Ovary (tissue), 7 donors: ENCODE measurements at regions not wholly inside any gene's neighbourhood (a gene's known extent, or its start where the extent isn't known, plus 50 kb on each side); places are given as distances from the start of the nearest gene placed in this dataset.

Experiments
- DNase-seq, 5 donors: peaks; one replicate each; pipeline ENCODE4 v3.0.0-alpha.2; 2019 to 2020
- H3K27ac ChIP-seq, 2 donors: fragments of 200-600 bp; one replicate each; pipeline versions ENCODE4 v1.5.1 to v1.8.0; 2019 to 2022
- H3K27me3 ChIP-seq: fragments of 200-600 bp; one replicate; pipeline ENCODE4 v1.8.0; 2022
- H3K36me3 ChIP-seq: fragments of 200-600 bp; sonication (generic); one replicate; pipeline ENCODE4 v1.5.1; 2019
- H3K4me1 ChIP-seq: one replicate; pipeline ENCODE4 v1.8.1; 2013; ENCODE audit warnings: mild to moderate bottlenecking, moderate library complexity; ENCODE audit not compliant: insufficient read depth
- H3K4me3 ChIP-seq: fragments of 200-600 bp; sonication (generic); one replicate; pipeline ENCODE4 v1.5.1; 2017
- H3K9me3 ChIP-seq, 2 donors: fragments of 200-600 bp in 1 of 2; sonication (generic) in 1 of 2; one replicate each; pipeline versions ENCODE4 v1.5.1 to v1.8.1; 2013 to 2019; ENCODE audit warnings: mild to moderate bottlenecking in 1 of 2, moderate library complexity in 1 of 2
- EP300 ChIP-seq: sonication (generic); formaldehyde crosslinking; IDR thresholded peaks from one replicate; pipeline ENCODE4 v1.6.1; 2017; ENCODE audit warnings: antibody characterized with exemption
- POLR2A ChIP-seq: fragments of 450-650 bp; IDR thresholded peaks from one replicate; pipeline ENCODE4 v1.6.1; 2017; ENCODE audit warnings: antibody characterized with exemption, mild to moderate bottlenecking, moderate library complexity
- WGBS, 3 donors: extraction: QIAGEN DNeasy Blood & Tissue Kit in 1 of 3; methylation state at CpG; one replicate each; pipeline versions ENCODE4 v1.1.5 to v1.1.7; 2013 to 2017; 5-methylcytosine and 5-hydroxymethylcytosine counted together
- intact Hi-C, 4 donors: fragments of 100-400 bp; cut with DNase I; formaldehyde crosslinking; loops; one replicate each; pipeline versions ENCODE4 v1.11.0 to v1.15.1; 2022 to 2023
- TF ChIP-seq, protein P1 (sequence below), 3 donors: fragments of 450-650 bp in 2 of 3; fragments of 200-600 bp in 1 of 3; IDR thresholded peaks; one replicate each; pipeline versions ENCODE4 v1.5.1 to v1.8.0; 2016 to 2022; ENCODE audit warnings: antibody characterized with exemption in 3 of 3, mild to moderate bottlenecking in 1 of 3
- donor health status: DM: no; HTN: no; CAD: no; lungs with moderate emphysema.
- donor health status: DM: no; HTN: no; CAD: no.
- donor health status: Bipolar disorder and iron deficiency.
- donor health status: DM: no; HTN: no; CAD: no.
- donor health status: DM: yes; HTN: yes; CAD: no.

DNA sequence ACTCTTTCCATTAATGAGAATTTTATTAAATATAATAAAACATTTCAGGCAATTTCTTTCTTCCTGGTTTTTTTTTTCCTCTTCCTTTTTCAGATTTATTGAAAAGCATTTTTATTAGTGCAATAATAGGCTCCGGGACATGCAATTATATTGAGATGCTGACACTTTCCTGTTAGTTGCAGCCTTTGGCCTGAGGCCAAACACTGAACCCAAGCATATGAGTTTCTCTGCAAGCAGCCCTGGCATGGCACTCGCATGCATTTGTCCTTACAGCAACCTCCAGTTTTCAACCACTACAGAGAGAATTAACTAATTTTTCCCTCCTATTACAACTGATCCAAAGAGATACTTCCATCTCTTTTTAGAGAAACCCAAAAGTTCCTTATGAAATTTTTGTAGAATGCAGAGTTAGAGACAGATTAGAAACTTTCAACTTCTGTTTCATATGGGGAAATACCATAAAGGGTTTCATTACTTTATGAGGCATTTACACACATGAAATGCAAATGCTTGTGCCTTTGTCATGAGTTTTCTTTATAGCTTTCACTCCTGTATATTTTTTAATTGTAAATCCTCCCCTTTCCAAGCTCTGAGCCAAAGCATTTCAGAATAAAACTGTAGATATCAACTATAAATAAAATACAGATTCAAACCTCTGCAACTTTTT lies 183.0 kb downstream of the CETN3 start:
- H3K36me3 ChIP-seq, result no peaks in the 10 kb centered on the region
- H3K4me3 ChIP-seq, result no peak overlapping the region
- DNase-seq, result peak in 1 of 5 donors; percentile 13
- WGBS, 3 donors, result 66 to 78% (median 74%) methylated on average over 2 of the region's 2 CpGs
- intact Hi-C loops, result no loop called here
- H3K9me3 ChIP-seq, result no peaks in the 10 kb centered on the region
- H3K4me1 ChIP-seq, result peaks cover 2% of the 10 kb centered on the region
- no peak overlapping the region for H3K27ac ChIP-seq
- no peaks in the 10 kb centered on the region for H3K27me3 ChIP-seq
- TF ChIP-seq, protein P1, sequence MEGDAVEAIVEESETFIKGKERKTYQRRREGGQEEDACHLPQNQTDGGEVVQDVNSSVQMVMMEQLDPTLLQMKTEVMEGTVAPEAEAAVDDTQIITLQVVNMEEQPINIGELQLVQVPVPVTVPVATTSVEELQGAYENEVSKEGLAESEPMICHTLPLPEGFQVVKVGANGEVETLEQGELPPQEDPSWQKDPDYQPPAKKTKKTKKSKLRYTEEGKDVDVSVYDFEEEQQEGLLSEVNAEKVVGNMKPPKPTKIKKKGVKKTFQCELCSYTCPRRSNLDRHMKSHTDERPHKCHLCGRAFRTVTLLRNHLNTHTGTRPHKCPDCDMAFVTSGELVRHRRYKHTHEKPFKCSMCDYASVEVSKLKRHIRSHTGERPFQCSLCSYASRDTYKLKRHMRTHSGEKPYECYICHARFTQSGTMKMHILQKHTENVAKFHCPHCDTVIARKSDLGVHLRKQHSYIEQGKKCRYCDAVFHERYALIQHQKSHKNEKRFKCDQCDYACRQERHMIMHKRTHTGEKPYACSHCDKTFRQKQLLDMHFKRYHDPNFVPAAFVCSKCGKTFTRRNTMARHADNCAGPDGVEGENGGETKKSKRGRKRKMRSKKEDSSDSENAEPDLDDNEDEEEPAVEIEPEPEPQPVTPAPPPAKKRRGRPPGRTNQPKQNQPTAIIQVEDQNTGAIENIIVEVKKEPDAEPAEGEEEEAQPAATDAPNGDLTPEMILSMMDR (IDR thresholded peaks at IDR 0.05), result no peak
- TF ChIP-seq EP300 (no peak), POLR2A (no peak)

DNA sequence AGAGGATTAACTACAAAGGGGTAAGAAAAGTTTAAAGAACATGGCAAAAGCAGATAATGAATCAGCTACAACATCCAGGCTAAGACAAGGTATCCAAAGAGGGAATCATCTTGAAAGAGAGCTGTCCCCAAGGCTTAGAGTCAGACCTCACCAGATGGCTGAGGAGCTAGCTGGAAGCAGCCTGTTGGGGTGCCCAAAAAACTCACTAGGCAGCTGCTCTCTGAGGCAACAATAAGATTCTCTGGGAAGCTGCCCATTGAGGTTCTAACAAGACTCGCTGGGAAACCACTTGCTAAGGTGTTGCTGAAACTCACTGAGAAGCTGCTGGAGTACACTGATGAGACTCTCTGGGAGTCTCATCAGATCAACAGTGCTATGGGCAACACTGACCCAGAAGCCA lies 185.2 kb downstream of the CETN3 start:
- Histone ChIP-seq H3K27ac (no peak overlapping the region), H3K36me3 (no peaks in the 10 kb centered on the region), H3K4me3 (no peak overlapping the region), H3K27me3 (no peaks in the 10 kb centered on the region), H3K9me3 (no peaks in the 10 kb centered on the region), H3K4me1 (peaks cover 2% of the 10 kb centered on the region)
- TF ChIP-seq POLR2A, result no peak
- TF ChIP-seq EP300, result no peak
- TF ChIP-seq, protein P1 (IDR thresholded peaks at IDR 0.05), result no peak
- intact Hi-C loops, result no loop called here
- DNase-seq, result no peak
- WGBS, 3 donors, result 82 to 100% (median 98%) methylated on average over 1 of the region's 1 CpG

DNA sequence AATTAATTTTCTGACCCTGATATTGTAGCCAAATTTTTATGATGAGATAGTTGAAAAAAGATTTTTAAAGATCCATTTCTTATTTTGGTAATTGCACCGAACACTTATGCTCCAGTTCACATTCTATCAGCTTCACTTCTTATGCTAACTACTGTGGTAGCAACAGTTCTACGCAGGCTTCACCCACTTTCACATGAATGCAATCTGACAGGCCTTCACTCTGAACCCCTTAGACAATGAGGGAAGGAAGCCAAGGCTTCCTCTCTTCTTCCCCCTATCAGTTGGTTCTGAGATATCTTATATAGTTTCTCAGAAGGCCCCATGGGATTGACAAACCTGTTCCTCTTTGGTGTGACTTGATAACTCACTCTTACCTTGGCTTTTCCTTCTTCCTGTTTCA lies 185.8 kb downstream of the CETN3 start:
- Histone ChIP-seq H3K27me3 (no peaks in the 10 kb centered on the region), H3K4me1 (peaks cover 2% of the 10 kb centered on the region), H3K4me3 (no peak overlapping the region), H3K9me3 (no peaks in the 10 kb centered on the region), H3K36me3 (no peaks in the 10 kb centered on the region), H3K27ac (no peak overlapping the region)
- WGBS, 3 donors, result 93 to 98% (median 94%) methylated on average over 2 of the region's 2 CpGs
- TF ChIP-seq, protein P1 (IDR thresholded peaks at IDR 0.05), result no peak
- TF ChIP-seq POLR2A, result no peak
- TF ChIP-seq EP300, result no peak
- no peak for DNase-seq
- intact Hi-C loops, result no loop called here

DNA sequence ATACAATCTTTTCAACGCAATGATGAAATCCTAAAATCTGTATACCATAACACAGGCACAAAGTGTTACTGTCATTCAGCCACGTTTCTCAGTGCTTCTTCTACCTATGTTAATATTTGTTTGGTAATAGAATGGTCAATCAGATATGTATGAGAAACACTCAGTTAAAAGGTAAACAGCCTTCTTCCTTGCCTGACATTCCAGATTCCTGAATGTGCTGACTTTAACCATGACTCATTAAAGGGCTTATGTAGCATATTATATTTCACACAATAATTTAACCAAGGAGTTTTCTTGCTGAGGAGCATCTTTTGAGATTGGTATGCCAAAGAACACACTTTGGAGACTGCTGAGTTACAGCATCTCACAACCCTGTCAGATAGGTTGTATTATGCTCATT lies 187.6 kb downstream of the CETN3 start:
- H3K4me1 ChIP-seq, result no peaks in the 10 kb centered on the region
- DNase-seq, result no peak
- no peak for TF ChIP-seq EP300
- intact Hi-C loops, result no loop called here
- no peaks in the 10 kb centered on the region for H3K9me3 ChIP-seq
- H3K36me3 ChIP-seq, result no peaks in the 10 kb centered on the region
- no peaks in the 10 kb centered on the region for H3K27me3 ChIP-seq
- no peak overlapping the region for H3K4me3 ChIP-seq
- H3K27ac ChIP-seq, result no peak overlapping the region
- 57 to 72% (median 63%) methylated on average over 2 of the region's 2 CpGs for WGBS, 3 donors

DNA sequence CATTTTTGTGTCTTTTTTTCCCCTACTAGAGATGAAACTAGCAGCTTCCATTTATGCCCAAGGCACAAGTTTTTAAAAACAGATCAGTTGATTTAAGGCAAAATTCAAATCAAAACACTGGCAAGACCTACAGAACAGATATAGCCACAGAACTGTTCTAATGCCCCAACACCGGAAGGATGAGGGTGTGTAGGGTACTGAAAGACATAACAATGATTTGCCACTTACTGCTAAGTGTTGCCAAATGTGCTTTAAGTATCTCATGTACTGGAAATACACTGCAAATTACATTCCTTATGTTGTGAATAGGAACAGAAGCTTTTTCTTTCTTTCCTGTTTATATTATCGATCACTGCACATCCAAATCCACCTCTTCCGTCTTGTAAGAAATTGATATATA lies 189.0 kb downstream of the CETN3 start:
- Histone ChIP-seq H3K27ac (no peak overlapping the region), H3K36me3 (no peaks in the 10 kb centered on the region), H3K4me3 (no peak overlapping the region), H3K4me1 (no peaks in the 10 kb centered on the region), H3K9me3 (no peaks in the 10 kb centered on the region), H3K27me3 (no peaks in the 10 kb centered on the region)
- 75 to 76% (median 75%) methylated on average over 3 of the region's 3 CpGs for WGBS, 3 donors
- TF ChIP-seq POLR2A (no peak), EP300 (no peak)
- TF ChIP-seq, protein P1 (IDR thresholded peaks at IDR 0.05), result no peak
- DNase-seq, result no peak
- intact Hi-C loops, result no loop called here
